Liver (tissue), 8 donors: ENCODE measurements at regions not wholly inside any gene's neighbourhood (a gene's known extent, or its start where the extent isn't known, plus 50 kb on each side); places are given as distances from the start of the nearest gene placed in this dataset.

Source experiments
- DNase-seq: peaks from one replicate; pipeline ENCODE4 v3.0.0-alpha.2; 2017; ENCODE audit warnings: low spot score
- H3K27ac ChIP-seq, 2 donors: one replicate each; pipeline ENCODE4 v1.7.0; 2013; ENCODE audit warnings: inconsistent platforms in 2 of 2, low read length in 2 of 2, control low read depth in 1 of 2, low read depth in 1 of 2, mild to moderate bottlenecking in 1 of 2
- H3K27me3 ChIP-seq, 4 donors: one replicate each; pipeline versions ENCODE4 v1.6.1 to v1.7.0; 2013; ENCODE audit warnings: low read length in 3 of 4, inconsistent platforms in 1 of 4, mild to moderate bottlenecking in 1 of 4, moderate library complexity in 1 of 4; ENCODE audit not compliant: control insufficient read depth in 4 of 4, insufficient read depth in 4 of 4
- H3K36me3 ChIP-seq, 4 donors: one replicate each; pipeline versions ENCODE4 v1.6.1 to v1.7.0; 2013; ENCODE audit warnings: low read length in 3 of 4, mild to moderate bottlenecking in 3 of 4, low read depth in 1 of 4, moderate library complexity in 1 of 4; ENCODE audit not compliant: control insufficient read depth in 4 of 4, insufficient read depth in 3 of 4
- H3K4me1 ChIP-seq, 4 donors: one replicate each; pipeline versions ENCODE4 v1.6.1 to v1.7.0; 2013; ENCODE audit warnings: low read length in 3 of 4, mild to moderate bottlenecking in 3 of 4, moderate library complexity in 1 of 4; ENCODE audit not compliant: control insufficient read depth in 4 of 4, insufficient read depth in 4 of 4
- H3K4me3 ChIP-seq, 3 donors: one replicate each; pipeline versions ENCODE4 v1.6.1 to v1.7.0; 2013; ENCODE audit warnings: low read length in 3 of 3, control low read depth in 1 of 3, low read depth in 1 of 3, mild to moderate bottlenecking in 1 of 3
- H3K9ac ChIP-seq, 2 donors: one replicate each; pipeline ENCODE4 v1.7.0; 2013; ENCODE audit warnings: low read length in 2 of 2, mild to moderate bottlenecking in 2 of 2, moderate library complexity in 2 of 2, control low read depth in 1 of 2, low read depth in 1 of 2
- H3K9me3 ChIP-seq, 4 donors: one replicate each; pipeline versions ENCODE4 v1.6.1 to v1.7.0; 2013; ENCODE audit warnings: low read length in 3 of 4; ENCODE audit not compliant: control insufficient read depth in 4 of 4
- ATF3 ChIP-seq: IDR thresholded peaks from 2 replicates; pipeline ENCODE4 v1.6.1; 2016; ENCODE audit warnings: antibody characterized with exemption
- EGR1 ChIP-seq, 2 donors: IDR thresholded peaks; 2 replicates each; pipeline ENCODE4 v1.6.1; 2016 to 2018; ENCODE audit warnings: antibody characterized with exemption in 2 of 2, low read depth in 2 of 2
- FOXA1 ChIP-seq: IDR thresholded peaks from 2 replicates; pipeline ENCODE4 v1.6.1; 2016; ENCODE audit warnings: antibody characterized with exemption
- FOXA2 ChIP-seq: IDR thresholded peaks from 2 replicates; pipeline ENCODE4 v1.6.1; 2016; ENCODE audit warnings: antibody characterized with exemption
- GABPA ChIP-seq, 2 donors: IDR thresholded peaks in 1 of 2; conservative IDR thresholded peaks in 1 of 2; 2 replicates each; pipeline ENCODE4 v1.6.1; 2016; ENCODE audit warnings: antibody characterized with exemption in 2 of 2, mild to moderate bottlenecking in 1 of 2, moderate library complexity in 1 of 2
- HNF4A ChIP-seq, 2 donors: conservative IDR thresholded peaks; 2 replicates each; pipeline ENCODE4 v1.6.1; 2016; ENCODE audit warnings: antibody characterized with exemption in 2 of 2, mild to moderate bottlenecking in 2 of 2
- HNF4G ChIP-seq: IDR thresholded peaks from 2 replicates; pipeline ENCODE4 v1.6.1; 2016; ENCODE audit warnings: antibody characterized with exemption
- JUND ChIP-seq, 2 donors: IDR thresholded peaks; 2 replicates each; pipeline ENCODE4 v1.6.1; 2016; ENCODE audit warnings: antibody characterized with exemption in 2 of 2
- NR2F2 ChIP-seq: IDR thresholded peaks from 2 replicates; pipeline ENCODE4 v1.6.1; 2016; ENCODE audit warnings: antibody characterized with exemption
- RAD21 ChIP-seq, 2 donors: IDR thresholded peaks; 2 replicates each; pipeline ENCODE4 v1.6.1; 2016; ENCODE audit warnings: antibody characterized with exemption in 2 of 2, mild to moderate bottlenecking in 2 of 2
- RXRA ChIP-seq, 2 donors: IDR thresholded peaks; 2 replicates each; pipeline ENCODE4 v1.6.1; 2017 to 2018; ENCODE audit warnings: antibody characterized with exemption in 2 of 2, mild to moderate bottlenecking in 1 of 2
- SP1 ChIP-seq: IDR thresholded peaks from 2 replicates; pipeline ENCODE4 v1.6.1; 2018; ENCODE audit warnings: antibody characterized with exemption, mild to moderate bottlenecking
- TAF1 ChIP-seq: conservative IDR thresholded peaks from 2 replicates; pipeline ENCODE4 v1.6.1; 2016; ENCODE audit warnings: antibody characterized with exemption, mild to moderate bottlenecking
- YY1 ChIP-seq: IDR thresholded peaks from 2 replicates; pipeline ENCODE4 v1.6.1; 2016; ENCODE audit warnings: antibody characterized with exemption, mild to moderate bottlenecking
- WGBS: extraction: QIAGEN DNeasy Blood & Tissue Kit; methylation state at CpG from one replicate; pipeline ENCODE4 v1.1.7; 2013; 5-methylcytosine and 5-hydroxymethylcytosine counted together
- TF ChIP-seq, protein P1 (sequence below): IDR thresholded peaks from 2 replicates; pipeline ENCODE4 v1.6.1; 2016; ENCODE audit warnings: antibody characterized with exemption, mild to moderate bottlenecking
- TF ChIP-seq, protein P2 (sequence below): IDR thresholded peaks from 2 replicates; pipeline ENCODE4 v1.6.1; 2016; ENCODE audit warnings: antibody characterized with exemption
- TF ChIP-seq, protein P3 (sequence below): IDR thresholded peaks from 2 replicates; pipeline ENCODE4 v1.6.1; 2016; ENCODE audit warnings: antibody characterized with exemption
- TF ChIP-seq, protein P4 (sequence below): fragments of 150-350 bp; IDR thresholded peaks from 2 replicates; pipeline ENCODE4 v1.5.1; 2017; ENCODE audit warnings: improper control_type of control experiment, low read depth, low read length; ENCODE audit not compliant: missing input control
- donor health status: healthy.
- donor health status: healthy.
- donor health status: healthy.
- donor health status: healthy.
- donor health status: healthy.

DNA sequence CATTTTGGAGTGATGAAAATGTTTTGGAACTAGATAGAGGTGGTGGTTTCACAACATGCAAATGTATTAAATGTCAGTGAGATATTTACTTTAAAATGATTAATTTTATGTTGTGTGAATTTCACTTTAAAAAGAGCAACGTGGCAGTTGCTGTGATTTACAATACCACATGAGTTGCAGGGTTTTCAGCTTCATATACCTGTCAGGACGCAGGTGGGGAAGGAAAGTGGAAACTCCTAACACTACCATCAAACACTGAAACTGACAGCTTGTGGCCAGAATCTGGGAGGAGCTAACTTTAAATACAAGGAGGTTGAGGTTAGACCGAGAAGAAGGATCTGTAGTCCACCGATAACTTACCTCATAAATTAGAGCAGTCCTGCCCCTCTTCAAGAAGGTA, 168.9 kb upstream of the TMEM72 start:
- WGBS, result 53% methylated on average over 4 of the region's 4 CpGs
- Histone ChIP-seq H3K9me3 (no peaks in the 10 kb centered on the region), H3K4me1 (no peaks in the 10 kb centered on the region), H3K36me3 (no peaks in the 10 kb centered on the region), H3K4me3 (no peak overlapping the region), H3K9ac (no peak overlapping the region), H3K27ac (no peak overlapping the region), H3K27me3 (no peaks in the 10 kb centered on the region)
- TF ChIP-seq RAD21 (IDR thresholded peaks at IDR 0.05) (no peak), ATF3 (no peak), RXRA (IDR thresholded peaks at IDR 0.05) (no peak), FOXA2 (no peak), GABPA (IDR thresholded peaks at IDR 0.05 in 1 of 2, conservative IDR thresholded peaks at IDR 0.05 in 1 of 2) (no peak), YY1 (no peak), HNF4G (no peak), SP1 (no peak), FOXA1 (no peak), NR2F2 (no peak)
- TF ChIP-seq, protein P1, sequence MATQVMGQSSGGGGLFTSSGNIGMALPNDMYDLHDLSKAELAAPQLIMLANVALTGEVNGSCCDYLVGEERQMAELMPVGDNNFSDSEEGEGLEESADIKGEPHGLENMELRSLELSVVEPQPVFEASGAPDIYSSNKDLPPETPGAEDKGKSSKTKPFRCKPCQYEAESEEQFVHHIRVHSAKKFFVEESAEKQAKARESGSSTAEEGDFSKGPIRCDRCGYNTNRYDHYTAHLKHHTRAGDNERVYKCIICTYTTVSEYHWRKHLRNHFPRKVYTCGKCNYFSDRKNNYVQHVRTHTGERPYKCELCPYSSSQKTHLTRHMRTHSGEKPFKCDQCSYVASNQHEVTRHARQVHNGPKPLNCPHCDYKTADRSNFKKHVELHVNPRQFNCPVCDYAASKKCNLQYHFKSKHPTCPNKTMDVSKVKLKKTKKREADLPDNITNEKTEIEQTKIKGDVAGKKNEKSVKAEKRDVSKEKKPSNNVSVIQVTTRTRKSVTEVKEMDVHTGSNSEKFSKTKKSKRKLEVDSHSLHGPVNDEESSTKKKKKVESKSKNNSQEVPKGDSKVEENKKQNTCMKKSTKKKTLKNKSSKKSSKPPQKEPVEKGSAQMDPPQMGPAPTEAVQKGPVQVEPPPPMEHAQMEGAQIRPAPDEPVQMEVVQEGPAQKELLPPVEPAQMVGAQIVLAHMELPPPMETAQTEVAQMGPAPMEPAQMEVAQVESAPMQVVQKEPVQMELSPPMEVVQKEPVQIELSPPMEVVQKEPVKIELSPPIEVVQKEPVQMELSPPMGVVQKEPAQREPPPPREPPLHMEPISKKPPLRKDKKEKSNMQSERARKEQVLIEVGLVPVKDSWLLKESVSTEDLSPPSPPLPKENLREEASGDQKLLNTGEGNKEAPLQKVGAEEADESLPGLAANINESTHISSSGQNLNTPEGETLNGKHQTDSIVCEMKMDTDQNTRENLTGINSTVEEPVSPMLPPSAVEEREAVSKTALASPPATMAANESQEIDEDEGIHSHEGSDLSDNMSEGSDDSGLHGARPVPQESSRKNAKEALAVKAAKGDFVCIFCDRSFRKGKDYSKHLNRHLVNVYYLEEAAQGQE, result no peak
- TF ChIP-seq, protein P2, sequence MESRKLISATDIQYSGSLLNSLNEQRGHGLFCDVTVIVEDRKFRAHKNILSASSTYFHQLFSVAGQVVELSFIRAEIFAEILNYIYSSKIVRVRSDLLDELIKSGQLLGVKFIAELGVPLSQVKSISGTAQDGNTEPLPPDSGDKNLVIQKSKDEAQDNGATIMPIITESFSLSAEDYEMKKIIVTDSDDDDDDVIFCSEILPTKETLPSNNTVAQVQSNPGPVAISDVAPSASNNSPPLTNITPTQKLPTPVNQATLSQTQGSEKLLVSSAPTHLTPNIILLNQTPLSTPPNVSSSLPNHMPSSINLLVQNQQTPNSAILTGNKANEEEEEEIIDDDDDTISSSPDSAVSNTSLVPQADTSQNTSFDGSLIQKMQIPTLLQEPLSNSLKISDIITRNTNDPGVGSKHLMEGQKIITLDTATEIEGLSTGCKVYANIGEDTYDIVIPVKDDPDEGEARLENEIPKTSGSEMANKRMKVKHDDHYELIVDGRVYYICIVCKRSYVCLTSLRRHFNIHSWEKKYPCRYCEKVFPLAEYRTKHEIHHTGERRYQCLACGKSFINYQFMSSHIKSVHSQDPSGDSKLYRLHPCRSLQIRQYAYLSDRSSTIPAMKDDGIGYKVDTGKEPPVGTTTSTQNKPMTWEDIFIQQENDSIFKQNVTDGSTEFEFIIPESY, result no peak
- TF ChIP-seq, protein P3, sequence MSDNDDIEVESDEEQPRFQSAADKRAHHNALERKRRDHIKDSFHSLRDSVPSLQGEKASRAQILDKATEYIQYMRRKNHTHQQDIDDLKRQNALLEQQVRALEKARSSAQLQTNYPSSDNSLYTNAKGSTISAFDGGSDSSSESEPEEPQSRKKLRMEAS, result no peak
- DNase-seq, result no peak

DNA sequence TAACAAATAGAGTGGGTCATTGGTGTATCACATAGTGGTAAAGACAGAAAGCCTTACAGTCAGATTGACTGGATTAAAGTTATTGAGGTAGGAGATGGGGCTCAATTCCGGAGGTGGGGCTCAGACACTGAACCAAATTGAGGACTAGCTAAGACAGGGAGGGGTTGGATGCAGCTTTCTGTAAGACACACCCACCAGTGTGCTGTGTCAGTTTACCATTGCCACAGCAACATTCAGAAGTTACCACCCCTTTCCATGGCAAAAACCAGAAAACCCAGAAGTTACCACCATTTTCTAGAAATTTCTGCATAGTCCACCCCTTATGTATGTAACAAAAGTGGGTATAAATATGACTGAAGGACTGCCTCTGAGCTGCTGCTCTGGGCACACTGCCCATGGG, 167.6 kb upstream of the TMEM72 start:
- WGBS, result 54% methylated on average over 1 of the region's 1 CpG
- DNase-seq, result no peak
- no peak overlapping the region for H3K9ac ChIP-seq
- H3K4me3 ChIP-seq, result no peak overlapping the region
- H3K4me1 ChIP-seq, result no peaks in the 10 kb centered on the region
- H3K36me3 ChIP-seq, result no peaks in the 10 kb centered on the region
- no peak overlapping the region for H3K27ac ChIP-seq
- no peaks in the 10 kb centered on the region for H3K9me3 ChIP-seq
- H3K27me3 ChIP-seq, result no peaks in the 10 kb centered on the region
- TF ChIP-seq, protein P2, result no peak
- TF ChIP-seq JUND (IDR thresholded peaks at IDR 0.05) (no peak), NR2F2 (no peak), HNF4G (no peak), ATF3 (no peak), TAF1 (no peak), RAD21 (IDR thresholded peaks at IDR 0.05) (no peak), FOXA2 (no peak), YY1 (no peak), SP1 (no peak), HNF4A (conservative IDR thresholded peaks at IDR 0.05) (no peak), EGR1 (IDR thresholded peaks at IDR 0.05; ENCODE audit: low read depth in 2 of 2) (no peak), RXRA (IDR thresholded peaks at IDR 0.05) (no peak)
- TF ChIP-seq, protein P3, result no peak
- TF ChIP-seq, protein P4, sequence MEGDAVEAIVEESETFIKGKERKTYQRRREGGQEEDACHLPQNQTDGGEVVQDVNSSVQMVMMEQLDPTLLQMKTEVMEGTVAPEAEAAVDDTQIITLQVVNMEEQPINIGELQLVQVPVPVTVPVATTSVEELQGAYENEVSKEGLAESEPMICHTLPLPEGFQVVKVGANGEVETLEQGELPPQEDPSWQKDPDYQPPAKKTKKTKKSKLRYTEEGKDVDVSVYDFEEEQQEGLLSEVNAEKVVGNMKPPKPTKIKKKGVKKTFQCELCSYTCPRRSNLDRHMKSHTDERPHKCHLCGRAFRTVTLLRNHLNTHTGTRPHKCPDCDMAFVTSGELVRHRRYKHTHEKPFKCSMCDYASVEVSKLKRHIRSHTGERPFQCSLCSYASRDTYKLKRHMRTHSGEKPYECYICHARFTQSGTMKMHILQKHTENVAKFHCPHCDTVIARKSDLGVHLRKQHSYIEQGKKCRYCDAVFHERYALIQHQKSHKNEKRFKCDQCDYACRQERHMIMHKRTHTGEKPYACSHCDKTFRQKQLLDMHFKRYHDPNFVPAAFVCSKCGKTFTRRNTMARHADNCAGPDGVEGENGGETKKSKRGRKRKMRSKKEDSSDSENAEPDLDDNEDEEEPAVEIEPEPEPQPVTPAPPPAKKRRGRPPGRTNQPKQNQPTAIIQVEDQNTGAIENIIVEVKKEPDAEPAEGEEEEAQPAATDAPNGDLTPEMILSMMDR, result no peak
- TF ChIP-seq, protein P1, result no peak
